ENCODE measurements at regions not wholly inside any gene's neighbourhood (a gene's known extent, or its start where the extent isn't known, plus 50 kb on each side); places are given as distances from the start of the nearest gene placed in this dataset.

DNA sequence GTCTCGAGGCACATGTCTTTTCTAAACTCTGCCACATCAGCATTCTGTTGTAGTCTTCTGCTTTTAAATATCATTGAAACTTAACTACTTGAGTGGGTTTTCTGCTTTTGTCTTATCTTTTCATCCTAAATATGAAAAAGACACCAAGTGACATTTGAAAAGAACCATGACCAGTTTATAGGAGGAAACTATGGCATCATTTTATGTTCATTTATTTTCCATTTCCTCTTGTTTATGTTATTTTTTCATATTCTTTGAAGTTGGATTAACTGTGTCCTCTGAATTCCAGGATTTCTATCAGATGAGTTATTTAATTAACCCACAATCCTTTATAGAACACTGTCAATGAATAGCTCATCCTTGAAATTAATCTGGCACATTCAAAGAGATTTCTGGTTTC, 93.4 kb upstream of the ARHGAP28 start:
- WGBS, result 64% methylated on average over 1 of the region's 1 CpG
- no peak overlapping the region for H3K4me3 ChIP-seq (ENCODE audit: low read depth in 1 of 3, low read length in 3 of 3)
- TF ChIP-seq YY1 (IDR thresholded peaks at IDR 0.05) (no peak), GABPA (IDR thresholded peaks at IDR 0.05 in 1 of 2, conservative IDR thresholded peaks at IDR 0.05 in 1 of 2) (no peak), EGR1 (IDR thresholded peaks at IDR 0.05; ENCODE audit: low read depth in 2 of 2) (no peak), FOXA1 (IDR thresholded peaks at IDR 0.05) (no peak), RXRA (IDR thresholded peaks at IDR 0.05) (no peak), MAX (IDR thresholded peaks at IDR 0.05) (no peak), FOXA2 (IDR thresholded peaks at IDR 0.05) (no peak), TAF1 (conservative IDR thresholded peaks at IDR 0.05) (no peak), HNF4G (IDR thresholded peaks at IDR 0.05) (no peak), NR2F2 (IDR thresholded peaks at IDR 0.05) (no peak), RAD21 (IDR thresholded peaks at IDR 0.05) (no peak), HNF4A (conservative IDR thresholded peaks at IDR 0.05) (no peak)
- TF ChIP-seq, protein P1, sequence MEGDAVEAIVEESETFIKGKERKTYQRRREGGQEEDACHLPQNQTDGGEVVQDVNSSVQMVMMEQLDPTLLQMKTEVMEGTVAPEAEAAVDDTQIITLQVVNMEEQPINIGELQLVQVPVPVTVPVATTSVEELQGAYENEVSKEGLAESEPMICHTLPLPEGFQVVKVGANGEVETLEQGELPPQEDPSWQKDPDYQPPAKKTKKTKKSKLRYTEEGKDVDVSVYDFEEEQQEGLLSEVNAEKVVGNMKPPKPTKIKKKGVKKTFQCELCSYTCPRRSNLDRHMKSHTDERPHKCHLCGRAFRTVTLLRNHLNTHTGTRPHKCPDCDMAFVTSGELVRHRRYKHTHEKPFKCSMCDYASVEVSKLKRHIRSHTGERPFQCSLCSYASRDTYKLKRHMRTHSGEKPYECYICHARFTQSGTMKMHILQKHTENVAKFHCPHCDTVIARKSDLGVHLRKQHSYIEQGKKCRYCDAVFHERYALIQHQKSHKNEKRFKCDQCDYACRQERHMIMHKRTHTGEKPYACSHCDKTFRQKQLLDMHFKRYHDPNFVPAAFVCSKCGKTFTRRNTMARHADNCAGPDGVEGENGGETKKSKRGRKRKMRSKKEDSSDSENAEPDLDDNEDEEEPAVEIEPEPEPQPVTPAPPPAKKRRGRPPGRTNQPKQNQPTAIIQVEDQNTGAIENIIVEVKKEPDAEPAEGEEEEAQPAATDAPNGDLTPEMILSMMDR (IDR thresholded peaks at IDR 0.05; ENCODE audit: low read depth, low read length, missing input control), result no peak
- TF ChIP-seq, protein P2, sequence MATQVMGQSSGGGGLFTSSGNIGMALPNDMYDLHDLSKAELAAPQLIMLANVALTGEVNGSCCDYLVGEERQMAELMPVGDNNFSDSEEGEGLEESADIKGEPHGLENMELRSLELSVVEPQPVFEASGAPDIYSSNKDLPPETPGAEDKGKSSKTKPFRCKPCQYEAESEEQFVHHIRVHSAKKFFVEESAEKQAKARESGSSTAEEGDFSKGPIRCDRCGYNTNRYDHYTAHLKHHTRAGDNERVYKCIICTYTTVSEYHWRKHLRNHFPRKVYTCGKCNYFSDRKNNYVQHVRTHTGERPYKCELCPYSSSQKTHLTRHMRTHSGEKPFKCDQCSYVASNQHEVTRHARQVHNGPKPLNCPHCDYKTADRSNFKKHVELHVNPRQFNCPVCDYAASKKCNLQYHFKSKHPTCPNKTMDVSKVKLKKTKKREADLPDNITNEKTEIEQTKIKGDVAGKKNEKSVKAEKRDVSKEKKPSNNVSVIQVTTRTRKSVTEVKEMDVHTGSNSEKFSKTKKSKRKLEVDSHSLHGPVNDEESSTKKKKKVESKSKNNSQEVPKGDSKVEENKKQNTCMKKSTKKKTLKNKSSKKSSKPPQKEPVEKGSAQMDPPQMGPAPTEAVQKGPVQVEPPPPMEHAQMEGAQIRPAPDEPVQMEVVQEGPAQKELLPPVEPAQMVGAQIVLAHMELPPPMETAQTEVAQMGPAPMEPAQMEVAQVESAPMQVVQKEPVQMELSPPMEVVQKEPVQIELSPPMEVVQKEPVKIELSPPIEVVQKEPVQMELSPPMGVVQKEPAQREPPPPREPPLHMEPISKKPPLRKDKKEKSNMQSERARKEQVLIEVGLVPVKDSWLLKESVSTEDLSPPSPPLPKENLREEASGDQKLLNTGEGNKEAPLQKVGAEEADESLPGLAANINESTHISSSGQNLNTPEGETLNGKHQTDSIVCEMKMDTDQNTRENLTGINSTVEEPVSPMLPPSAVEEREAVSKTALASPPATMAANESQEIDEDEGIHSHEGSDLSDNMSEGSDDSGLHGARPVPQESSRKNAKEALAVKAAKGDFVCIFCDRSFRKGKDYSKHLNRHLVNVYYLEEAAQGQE (IDR thresholded peaks at IDR 0.05), result no peak
- TF ChIP-seq, protein P3, sequence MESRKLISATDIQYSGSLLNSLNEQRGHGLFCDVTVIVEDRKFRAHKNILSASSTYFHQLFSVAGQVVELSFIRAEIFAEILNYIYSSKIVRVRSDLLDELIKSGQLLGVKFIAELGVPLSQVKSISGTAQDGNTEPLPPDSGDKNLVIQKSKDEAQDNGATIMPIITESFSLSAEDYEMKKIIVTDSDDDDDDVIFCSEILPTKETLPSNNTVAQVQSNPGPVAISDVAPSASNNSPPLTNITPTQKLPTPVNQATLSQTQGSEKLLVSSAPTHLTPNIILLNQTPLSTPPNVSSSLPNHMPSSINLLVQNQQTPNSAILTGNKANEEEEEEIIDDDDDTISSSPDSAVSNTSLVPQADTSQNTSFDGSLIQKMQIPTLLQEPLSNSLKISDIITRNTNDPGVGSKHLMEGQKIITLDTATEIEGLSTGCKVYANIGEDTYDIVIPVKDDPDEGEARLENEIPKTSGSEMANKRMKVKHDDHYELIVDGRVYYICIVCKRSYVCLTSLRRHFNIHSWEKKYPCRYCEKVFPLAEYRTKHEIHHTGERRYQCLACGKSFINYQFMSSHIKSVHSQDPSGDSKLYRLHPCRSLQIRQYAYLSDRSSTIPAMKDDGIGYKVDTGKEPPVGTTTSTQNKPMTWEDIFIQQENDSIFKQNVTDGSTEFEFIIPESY (IDR thresholded peaks at IDR 0.05), result no peak

GRCh38 chr18:6638447-6638846, 91.1 kb upstream of the ARHGAP28 start:
- H3K27ac ChIP-seq (ENCODE audit: low read depth in 1 of 2, low read length in 2 of 2), result no peak overlapping the region
- H3K4me3 ChIP-seq (ENCODE audit: low read depth in 1 of 3, low read length in 3 of 3), result no peak overlapping the region
- H3K36me3 ChIP-seq (ENCODE audit: control insufficient read depth in 4 of 4, insufficient read depth in 3 of 4, low read depth in 1 of 4, low read length in 3 of 4), result no peaks in the 10 kb centered on the region
- no peaks in the 10 kb centered on the region for H3K4me1 ChIP-seq (ENCODE audit: control insufficient read depth in 4 of 4, insufficient read depth in 4 of 4, low read length in 3 of 4)
- WGBS, result 58% methylated on average over 5 of the region's 5 CpGs
- TF ChIP-seq HNF4A (conservative IDR thresholded peaks at IDR 0.05), result no peak
- no peak for TF ChIP-seq NR2F2 (IDR thresholded peaks at IDR 0.05)
- TF ChIP-seq FOXA2 (IDR thresholded peaks at IDR 0.05), result no peak
- TF ChIP-seq, protein P2 (IDR thresholded peaks at IDR 0.05), result no peak
- TF ChIP-seq RXRA (IDR thresholded peaks at IDR 0.05), result no peak
- TF ChIP-seq, protein P1 (IDR thresholded peaks at IDR 0.05; ENCODE audit: low read depth, low read length, missing input control), result no peak
- no peak for TF ChIP-seq JUND (IDR thresholded peaks at IDR 0.05)
- no peak for TF ChIP-seq FOXA1 (IDR thresholded peaks at IDR 0.05)
- TF ChIP-seq EGR1 (IDR thresholded peaks at IDR 0.05; ENCODE audit: low read depth in 2 of 2), result no peak
- no peak for TF ChIP-seq GABPA (IDR thresholded peaks at IDR 0.05 in 1 of 2, conservative IDR thresholded peaks at IDR 0.05 in 1 of 2)
- no peaks in the 10 kb centered on the region for H3K27me3 ChIP-seq (ENCODE audit: control insufficient read depth in 4 of 4, insufficient read depth in 4 of 4, low read length in 3 of 4)
- H3K9me3 ChIP-seq (ENCODE audit: control insufficient read depth in 4 of 4, low read length in 3 of 4), result no peaks in the 10 kb centered on the region
- no peak for DNase-seq (ENCODE audit: low spot score)
- no peak overlapping the region for H3K9ac ChIP-seq (ENCODE audit: low read depth in 1 of 2, low read length in 2 of 2)

More for the DNA sequence above, 93.4 kb upstream of the ARHGAP28 start:
- Histone ChIP-seq H3K9me3 (ENCODE audit: control insufficient read depth in 4 of 4, low read length in 3 of 4) (no peaks in the 10 kb centered on the region), H3K27me3 (ENCODE audit: control insufficient read depth in 4 of 4, insufficient read depth in 4 of 4, low read length in 3 of 4) (no peaks in the 10 kb centered on the region), H3K36me3 (ENCODE audit: control insufficient read depth in 4 of 4, insufficient read depth in 3 of 4, low read depth in 1 of 4, low read length in 3 of 4) (no peaks in the 10 kb centered on the region), H3K9ac (ENCODE audit: low read depth in 1 of 2, low read length in 2 of 2) (no peak overlapping the region), H3K4me1 (ENCODE audit: control insufficient read depth in 4 of 4, insufficient read depth in 4 of 4, low read length in 3 of 4) (no peaks in the 10 kb centered on the region), H3K27ac (ENCODE audit: low read depth in 1 of 2, low read length in 2 of 2) (no peak overlapping the region)
- no peak for DNase-seq (ENCODE audit: low spot score)
